GM12874 (cell line): ENCODE measurements at regions not wholly inside any gene's neighbourhood (a gene's known extent, or its start where the extent isn't known, plus 50 kb on each side); places are given as distances from the start of the nearest gene placed in this dataset.

Source experiments
- TF ChIP-seq, protein P1 (sequence below): IDR thresholded peaks from 2 replicates; pipeline ENCODE4 v1.5.1; 2011; ENCODE audit warnings: low read depth, mild to moderate bottlenecking, control low read depth, low read length, moderate library complexity; ENCODE audit not compliant: insufficient read depth

DNA sequence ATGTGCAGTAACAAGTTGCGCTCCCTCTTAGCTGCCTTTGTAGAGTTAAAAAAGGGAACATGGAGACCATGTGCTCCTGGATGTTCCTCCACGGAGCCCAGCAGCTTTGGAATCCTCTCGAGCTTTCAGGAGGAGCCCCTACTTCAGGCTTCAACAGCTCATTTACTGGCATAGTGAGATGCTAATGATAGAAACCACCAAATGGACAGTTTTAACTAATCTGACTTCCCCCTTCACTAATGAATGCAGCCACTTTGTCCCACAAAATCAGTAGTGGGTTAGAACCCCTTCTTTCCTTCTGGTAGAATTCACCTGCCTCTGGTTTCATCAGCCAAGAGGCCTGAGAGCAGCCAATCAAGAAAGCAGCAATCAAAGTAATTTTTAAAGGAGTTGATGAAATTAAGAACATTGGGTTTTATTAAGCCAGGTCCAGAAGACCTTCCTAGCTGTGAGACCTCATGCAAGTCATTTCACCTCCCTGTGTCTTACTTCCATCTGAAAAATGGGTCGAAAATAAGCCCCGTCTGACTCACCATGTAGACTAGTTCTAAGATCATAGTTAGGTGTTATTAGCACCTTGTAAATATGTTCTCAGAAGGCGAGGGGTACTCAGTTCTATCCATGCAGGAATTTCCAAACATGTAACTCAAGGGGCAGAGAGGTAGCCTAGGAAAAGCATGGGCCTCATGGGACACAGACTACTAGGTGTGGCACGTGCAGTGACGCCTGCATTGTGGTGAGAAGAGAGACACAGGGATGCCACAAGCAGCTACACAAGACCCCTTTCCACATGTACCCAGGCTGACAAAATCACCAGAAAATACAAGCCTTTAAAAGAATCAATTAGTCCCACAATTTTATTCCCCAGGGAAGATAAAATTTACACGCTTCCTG is 179.7 kb upstream of the LPP start:
- TF ChIP-seq, protein P1, sequence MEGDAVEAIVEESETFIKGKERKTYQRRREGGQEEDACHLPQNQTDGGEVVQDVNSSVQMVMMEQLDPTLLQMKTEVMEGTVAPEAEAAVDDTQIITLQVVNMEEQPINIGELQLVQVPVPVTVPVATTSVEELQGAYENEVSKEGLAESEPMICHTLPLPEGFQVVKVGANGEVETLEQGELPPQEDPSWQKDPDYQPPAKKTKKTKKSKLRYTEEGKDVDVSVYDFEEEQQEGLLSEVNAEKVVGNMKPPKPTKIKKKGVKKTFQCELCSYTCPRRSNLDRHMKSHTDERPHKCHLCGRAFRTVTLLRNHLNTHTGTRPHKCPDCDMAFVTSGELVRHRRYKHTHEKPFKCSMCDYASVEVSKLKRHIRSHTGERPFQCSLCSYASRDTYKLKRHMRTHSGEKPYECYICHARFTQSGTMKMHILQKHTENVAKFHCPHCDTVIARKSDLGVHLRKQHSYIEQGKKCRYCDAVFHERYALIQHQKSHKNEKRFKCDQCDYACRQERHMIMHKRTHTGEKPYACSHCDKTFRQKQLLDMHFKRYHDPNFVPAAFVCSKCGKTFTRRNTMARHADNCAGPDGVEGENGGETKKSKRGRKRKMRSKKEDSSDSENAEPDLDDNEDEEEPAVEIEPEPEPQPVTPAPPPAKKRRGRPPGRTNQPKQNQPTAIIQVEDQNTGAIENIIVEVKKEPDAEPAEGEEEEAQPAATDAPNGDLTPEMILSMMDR = no peak

DNA sequence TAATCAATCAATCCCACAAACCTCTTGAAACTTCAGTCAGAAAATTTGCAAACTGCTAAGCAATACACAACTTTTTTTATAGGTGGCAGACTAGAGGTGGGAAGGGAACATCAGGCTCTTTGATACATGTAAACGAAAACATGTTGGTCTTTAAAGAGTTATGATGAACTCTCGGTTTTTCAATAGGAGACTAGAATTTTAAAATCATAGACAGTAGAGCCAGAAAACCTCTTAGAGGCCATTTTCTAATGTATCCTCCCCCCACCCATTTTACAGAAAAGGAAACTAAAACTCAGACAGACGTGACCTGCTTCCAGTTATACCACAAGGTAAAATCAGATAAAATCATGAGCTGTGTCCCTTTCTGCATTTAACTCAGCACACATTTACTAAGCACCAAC is 179.1 kb upstream of the LPP start:
- TF ChIP-seq, protein P1 = peak; percentile 18; the same call in 1 of the 2 replicates

DNA sequence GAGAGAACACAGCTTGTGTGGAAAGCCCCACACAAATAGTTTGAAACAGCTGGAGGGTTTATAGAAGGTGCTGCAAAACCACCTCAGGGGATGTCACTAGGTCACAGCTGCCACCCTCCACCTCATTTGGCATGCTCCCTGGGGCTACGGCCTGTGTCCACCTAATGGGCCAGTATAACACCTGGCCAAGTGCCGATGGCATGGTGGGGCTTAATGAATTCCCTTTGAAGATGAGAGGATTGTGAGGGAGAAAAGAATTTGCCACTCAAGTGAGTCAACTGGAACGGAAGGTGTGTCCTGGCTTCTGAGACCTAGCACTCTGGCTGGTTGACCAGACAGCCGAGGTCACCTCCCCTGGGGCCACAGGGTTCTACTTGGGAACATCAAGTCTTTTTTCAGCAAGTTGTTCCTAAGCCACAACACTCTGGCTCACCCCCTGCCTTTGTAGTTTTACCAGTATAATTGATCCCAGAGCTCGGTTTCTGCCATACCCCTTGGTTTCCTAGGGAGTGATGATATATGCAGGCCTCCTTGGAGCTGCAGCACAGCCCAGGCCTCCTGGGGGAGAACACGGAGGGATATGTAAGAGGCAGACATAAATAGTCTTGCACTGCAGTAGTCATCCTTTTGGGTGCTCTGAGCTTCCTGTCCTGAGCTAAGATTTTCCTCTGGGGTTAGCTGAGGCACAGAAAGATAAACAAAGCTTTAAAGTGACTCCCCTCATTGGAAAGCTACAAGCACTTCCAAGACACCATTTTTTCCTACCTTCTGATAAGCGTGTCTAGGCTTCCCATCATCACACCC is 178.2 kb upstream of the LPP start:
- TF ChIP-seq, protein P1 = no peak

GRCh38 chr3:187976365-187976900 is 177.5 kb upstream of the LPP start:
- TF ChIP-seq, protein P1 = no peak

DNA sequence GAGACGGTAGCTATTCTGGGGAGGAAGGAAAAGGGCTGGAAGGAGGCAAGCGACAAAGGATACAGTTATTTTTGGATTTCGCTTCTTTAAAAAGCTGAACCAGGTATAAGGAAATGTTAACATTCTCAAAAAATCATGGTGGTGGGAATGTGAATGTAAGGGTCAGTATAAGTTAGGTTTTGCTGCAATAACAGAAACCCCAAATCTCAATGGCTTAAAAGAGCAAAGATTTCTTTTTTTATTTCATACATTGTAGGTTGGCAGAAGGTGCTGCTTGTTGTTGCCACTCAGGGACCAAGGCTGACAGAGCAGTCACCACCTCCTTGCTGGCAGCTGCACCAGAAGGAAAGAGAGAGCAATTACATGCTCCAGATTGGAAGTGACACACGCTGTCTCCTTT is 176.3 kb upstream of the LPP start:
- TF ChIP-seq, protein P1 = no peak

- TF ChIP-seq, protein P1 = no peak
These were observed 175.4 kb upstream of the LPP start for GRCh38 chr3:187978433-187979011.

- TF ChIP-seq, protein P1 = no peak
These were observed 174.4 kb upstream of the LPP start for GRCh38 chr3:187979564-187979963.
